BJ (cell line): ENCODE measurements at regions not wholly inside any gene's neighbourhood (a gene's known extent, or its start where the extent isn't known, plus 50 kb on each side); places are given as distances from the start of the nearest gene placed in this dataset.
"Not testable (repeated sequence)": the region's sequence is repeated elsewhere in the genome, so short reads cannot be mapped to it uniquely, and the experiment has no call there.

ENCODE experiments used
- CTCF ChIA-PET: fragments of 350-600 bp; formaldehyde crosslinking; extraction: SDS; loops from one replicate; lab custom pipeline; 2021; ENCODE audit warnings: antibody characterized with exemption, inconsistent platforms; lab: Yijun Ruan, JAX
- POLR2A ChIA-PET: fragments of 300-600 bp; sonication (Branson Sonifier 250); formaldehyde crosslinking; extraction: SDS; loops from one replicate; lab custom pipeline; 2021; ENCODE audit warnings: antibody characterized with exemption; lab: Charles Lee
- DNase-seq: peaks from one replicate; pipeline ENCODE4 v3.0.0-alpha.2; 2011; ENCODE audit warnings: low read depth
- H3K27me3 ChIP-seq: 2 replicates; pipeline ENCODE4 v1.6.0; 2011; ENCODE audit warnings: low read length; ENCODE audit not compliant: control insufficient read depth, insufficient read depth
- H3K36me3 ChIP-seq: 2 replicates; pipeline ENCODE4 v1.5.1; 2011; ENCODE audit warnings: low read length; ENCODE audit not compliant: control insufficient read depth, insufficient read depth
- H3K4me3 ChIP-seq: 2 replicates; pipeline ENCODE4 v1.5.1; 2011; ENCODE audit warnings: low read depth, mild to moderate bottlenecking, control low read depth, low read length
- TF ChIP-seq, protein P1 (sequence below): IDR thresholded peaks from 2 replicates; pipeline ENCODE4 v1.5.1; 2011; ENCODE audit warnings: low read depth, mild to moderate bottlenecking, control low read depth, inconsistent platforms, low read length, moderate library complexity; ENCODE audit not compliant: insufficient read depth

DNA sequence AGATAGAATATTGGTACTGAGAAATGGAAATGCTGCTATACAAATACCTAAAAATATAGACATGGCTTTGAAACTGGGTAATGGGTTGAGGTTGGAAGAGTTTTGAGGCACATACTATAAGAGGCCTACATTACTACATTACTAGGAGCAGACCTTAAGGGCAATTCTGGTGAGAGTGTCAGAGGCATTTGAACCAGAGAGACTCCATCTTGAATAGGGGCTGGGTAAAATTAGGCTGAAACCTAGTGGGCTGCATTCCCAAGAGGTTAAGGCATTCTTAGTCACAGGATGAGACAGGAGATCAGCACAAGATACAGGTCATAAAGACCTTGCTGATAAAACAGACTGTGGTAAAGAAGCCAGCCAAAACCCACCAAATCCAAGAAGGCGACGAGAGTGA, 104.6 kb upstream of the ADRA1B start:
- POLR2A ChIA-PET: no interaction called here
- no peak for DNase-seq
- Histone ChIP-seq H3K27me3 (no peaks in the 10 kb centered on the region), H3K36me3 (no peaks in the 10 kb centered on the region), H3K4me3 (no peak overlapping the region)
- TF ChIP-seq, protein P1, sequence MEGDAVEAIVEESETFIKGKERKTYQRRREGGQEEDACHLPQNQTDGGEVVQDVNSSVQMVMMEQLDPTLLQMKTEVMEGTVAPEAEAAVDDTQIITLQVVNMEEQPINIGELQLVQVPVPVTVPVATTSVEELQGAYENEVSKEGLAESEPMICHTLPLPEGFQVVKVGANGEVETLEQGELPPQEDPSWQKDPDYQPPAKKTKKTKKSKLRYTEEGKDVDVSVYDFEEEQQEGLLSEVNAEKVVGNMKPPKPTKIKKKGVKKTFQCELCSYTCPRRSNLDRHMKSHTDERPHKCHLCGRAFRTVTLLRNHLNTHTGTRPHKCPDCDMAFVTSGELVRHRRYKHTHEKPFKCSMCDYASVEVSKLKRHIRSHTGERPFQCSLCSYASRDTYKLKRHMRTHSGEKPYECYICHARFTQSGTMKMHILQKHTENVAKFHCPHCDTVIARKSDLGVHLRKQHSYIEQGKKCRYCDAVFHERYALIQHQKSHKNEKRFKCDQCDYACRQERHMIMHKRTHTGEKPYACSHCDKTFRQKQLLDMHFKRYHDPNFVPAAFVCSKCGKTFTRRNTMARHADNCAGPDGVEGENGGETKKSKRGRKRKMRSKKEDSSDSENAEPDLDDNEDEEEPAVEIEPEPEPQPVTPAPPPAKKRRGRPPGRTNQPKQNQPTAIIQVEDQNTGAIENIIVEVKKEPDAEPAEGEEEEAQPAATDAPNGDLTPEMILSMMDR: no peak
- CTCF ChIA-PET: no interaction called here

DNA sequence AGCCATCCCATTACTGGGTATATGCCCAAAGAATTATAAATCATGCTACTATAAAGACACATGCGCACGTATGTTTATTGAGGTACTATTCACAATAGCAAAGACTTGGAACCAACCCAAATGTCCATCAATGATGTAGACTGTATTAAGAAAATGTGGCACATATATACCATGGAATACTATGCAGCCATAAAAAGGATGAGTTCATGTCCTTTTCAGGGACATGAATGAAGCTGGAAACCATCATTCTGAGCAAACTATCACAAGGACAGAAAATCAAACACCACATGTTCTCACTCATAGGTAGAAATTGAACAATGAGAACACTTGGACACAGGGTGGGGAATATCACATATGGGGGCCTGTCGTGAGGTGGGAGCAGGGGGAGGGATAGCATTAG, 103.5 kb upstream of the ADRA1B start:
- H3K27me3 ChIP-seq, CTCF ChIA-PET, H3K36me3 ChIP-seq, DNase-seq, POLR2A ChIA-PET, H3K4me3 ChIP-seq: not testable (repeated sequence)

DNA sequence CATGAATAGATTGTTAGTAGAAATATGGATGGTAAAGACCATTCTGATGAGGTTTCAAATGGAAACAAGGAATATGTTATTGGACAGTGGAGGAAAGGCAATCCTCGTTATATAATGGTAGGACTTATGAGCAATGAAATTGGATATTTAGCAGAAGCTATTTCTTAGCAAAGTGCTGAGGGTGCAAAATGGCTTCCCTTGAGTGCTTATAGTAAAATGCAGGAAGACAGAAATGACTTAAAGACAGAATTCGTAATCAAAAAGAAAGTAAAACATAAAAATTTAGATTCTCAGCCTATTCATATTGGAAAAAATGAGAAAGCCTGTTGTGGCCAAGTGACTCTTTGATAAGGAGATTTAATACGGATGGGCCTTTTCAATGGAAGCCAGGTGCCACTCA, 102.1 kb upstream of the ADRA1B start:
- no peak for DNase-seq
- CTCF ChIA-PET: interaction anchor here (1.3 kb wide), 1 partner anchor 11 kb away, joined by 3 read pairs; no protein-coding TSS in a partner anchor
- Histone ChIP-seq H3K4me3 (no peak overlapping the region), H3K36me3 (no peaks in the 10 kb centered on the region), H3K27me3 (no peaks in the 10 kb centered on the region)
- POLR2A ChIA-PET: no interaction called here
- TF ChIP-seq, protein P1: no peak

DNA sequence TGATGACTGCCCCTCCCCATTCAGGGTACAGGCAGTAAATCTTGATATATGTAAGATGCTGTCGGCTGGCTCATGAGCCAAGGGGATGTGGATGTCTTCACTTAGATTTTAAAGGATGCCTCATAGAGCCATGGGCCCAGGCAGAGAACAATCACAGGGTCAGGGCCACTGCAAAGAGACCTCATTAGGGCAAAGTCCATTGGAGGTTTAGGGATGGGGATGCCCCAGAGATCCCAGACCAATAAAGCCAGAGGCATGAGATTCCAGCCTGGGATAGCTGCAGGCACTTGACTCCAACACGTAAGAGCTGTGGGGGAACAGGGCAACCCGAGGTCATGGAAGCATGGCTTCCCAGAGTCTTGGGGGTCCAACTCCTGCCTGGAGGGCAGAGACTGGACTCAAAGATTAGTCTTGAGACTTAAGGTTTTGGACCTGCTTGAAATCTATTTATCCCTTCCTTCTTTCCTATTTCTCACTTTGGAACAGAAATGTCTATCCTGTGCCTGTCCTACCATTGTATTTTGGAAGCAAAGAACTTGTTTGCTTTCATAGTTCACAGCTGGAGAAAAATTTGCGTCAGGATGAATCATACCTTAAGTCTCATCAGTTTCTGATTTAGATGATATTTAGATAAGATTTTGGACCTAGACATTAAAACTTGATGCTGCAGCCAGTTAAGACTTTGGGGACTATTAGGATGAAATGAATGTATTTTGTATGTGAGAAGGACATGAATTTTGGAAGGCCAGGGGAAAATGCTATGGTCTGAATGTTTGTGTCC, 101.3 kb upstream of the ADRA1B start:
- ChIA-PET CTCF (interaction anchor here (1.3 kb wide), 1 partner anchor 12 kb away, joined by 3 read pairs; no protein-coding TSS in a partner anchor), POLR2A (no interaction called here)
- Histone ChIP-seq H3K4me3 (no peak overlapping the region), H3K36me3 (no peaks in the 10 kb centered on the region), H3K27me3 (no peaks in the 10 kb centered on the region)
- TF ChIP-seq, protein P1: no peak
- DNase-seq: no peak

DNA sequence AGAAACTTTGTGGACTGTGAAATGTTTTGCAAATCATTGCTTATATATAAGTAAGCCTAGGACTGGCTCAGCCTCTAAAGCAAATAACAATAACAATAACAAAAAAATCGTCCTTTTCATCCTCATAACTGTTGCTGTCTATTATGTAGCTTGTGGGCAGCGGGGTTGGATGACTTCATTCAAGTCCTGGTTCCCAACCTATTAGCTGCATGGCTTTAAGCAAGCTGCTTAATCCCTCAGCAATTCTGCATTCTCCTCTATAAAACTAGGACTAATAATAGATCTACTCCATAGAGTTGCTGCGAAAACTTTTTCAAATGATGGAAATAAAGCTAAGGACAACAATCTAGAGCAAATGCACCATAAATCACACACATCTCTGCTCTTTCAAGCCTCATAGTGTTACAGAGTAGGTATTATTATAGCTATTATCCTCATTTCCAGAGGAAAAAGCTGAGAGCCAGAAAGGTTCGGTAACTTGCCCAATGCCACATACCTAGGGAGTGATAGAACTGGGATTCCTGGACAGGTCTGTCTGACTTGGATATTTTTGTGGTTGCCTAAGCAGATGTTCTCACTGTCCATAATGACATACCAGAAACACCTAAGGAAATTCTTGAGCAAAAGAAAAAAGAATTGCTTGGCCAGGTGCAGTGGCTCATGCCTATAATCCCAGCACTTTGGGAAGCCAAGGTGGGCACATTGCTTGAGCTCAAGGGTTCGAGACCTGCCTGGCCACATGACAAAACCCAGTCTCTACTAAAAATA, 98.8 kb upstream of the ADRA1B start:
- POLR2A ChIA-PET: interaction anchor here (0.6 to 0.7 kb wide), 2 partner anchors 33 to 61 kb away, joined by 3 read pairs; no protein-coding TSS in a partner anchor
- Histone ChIP-seq H3K4me3 (no peak overlapping the region), H3K27me3 (no peaks in the 10 kb centered on the region), H3K36me3 (no peaks in the 10 kb centered on the region)
- no peak for DNase-seq
- CTCF ChIA-PET: no interaction called here
- TF ChIP-seq, protein P1: no peak
